ENCODE measurements at regions not wholly inside any gene's neighbourhood (a gene's known extent, or its start where the extent isn't known, plus 50 kb on each side); places are given as distances from the start of the nearest gene placed in this dataset.

DNA sequence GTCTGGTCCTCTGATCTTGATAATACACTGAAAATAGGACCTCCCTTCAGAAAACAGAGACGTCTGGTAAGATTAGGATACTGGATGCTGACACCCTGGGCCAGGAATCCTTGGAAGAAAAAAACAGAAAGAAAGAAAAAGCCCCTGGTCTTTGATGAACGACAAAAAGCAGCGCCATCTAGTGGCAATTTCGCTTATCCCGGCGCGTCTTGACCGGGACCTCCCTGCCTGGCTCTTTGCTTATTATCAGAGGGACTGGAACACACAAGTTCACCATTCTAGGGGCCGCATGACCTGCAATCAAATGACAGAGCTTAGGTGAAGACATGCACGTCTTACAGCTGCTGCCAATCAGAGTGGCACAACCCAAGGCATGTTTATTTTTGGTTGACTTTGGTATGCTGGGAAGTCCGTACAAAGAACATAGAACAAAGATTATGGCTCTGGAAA, 114.9 kb upstream of the NFIB start (continued):
- no peak for TF ChIP-seq RFX5 (IDR thresholded peaks at IDR 0.05; ENCODE audit: borderline replicate concordance, low read depth, low read length)
